ENCODE measurements at regions not wholly inside any gene's neighbourhood (a gene's known extent, or its start where the extent isn't known, plus 50 kb on each side); places are given as distances from the start of the nearest gene placed in this dataset.
"Not testable (repeated sequence)": the region's sequence is repeated elsewhere in the genome, so short reads cannot be mapped to it uniquely, and the experiment has no call there.

GRCh38 chr6:169975701-169976100, 224.3 kb downstream of the ERMARD start:
- H3K4me3 ChIP-seq (ENCODE audit: control insufficient read depth, low read depth, low read length): no peak overlapping the region
- TF ChIP-seq CTCF (IDR thresholded peaks at IDR 0.05; ENCODE audit: control insufficient read depth, insufficient read depth, low read depth, low read length, missing control alignments): no peak
- no peak for DNase-seq (ENCODE audit: low read depth)

GRCh38 chr6:169975286-169975685, 223.9 kb downstream of the ERMARD start:
- H3K4me3 ChIP-seq (ENCODE audit: control insufficient read depth, low read depth, low read length): no peak overlapping the region
- no peak for TF ChIP-seq CTCF (IDR thresholded peaks at IDR 0.05; ENCODE audit: control insufficient read depth, insufficient read depth, low read depth, low read length, missing control alignments)
- DNase-seq (ENCODE audit: low read depth): no peak

GRCh38 chr6:169974663-169975062, 223.2 kb downstream of the ERMARD start:
- H3K4me3 ChIP-seq (ENCODE audit: control insufficient read depth, low read depth, low read length): no peak overlapping the region
- DNase-seq (ENCODE audit: low read depth): no peak
- TF ChIP-seq CTCF (IDR thresholded peaks at IDR 0.05; ENCODE audit: control insufficient read depth, insufficient read depth, low read depth, low read length, missing control alignments): no peak

- DNase-seq (ENCODE audit: low read depth); H3K4me3 ChIP-seq (ENCODE audit: control insufficient read depth, low read depth, low read length): not testable (repeated sequence)
These were observed 222.4 kb downstream of the ERMARD start for GRCh38 chr6:169973588-169974467.

- H3K4me3 ChIP-seq (ENCODE audit: control insufficient read depth, low read depth, low read length): no peak overlapping the region
- no peak for DNase-seq (ENCODE audit: low read depth)
- TF ChIP-seq CTCF (IDR thresholded peaks at IDR 0.05; ENCODE audit: control insufficient read depth, insufficient read depth, low read depth, low read length, missing control alignments): no peak
These were observed 221.3 kb downstream of the ERMARD start for GRCh38 chr6:169972736-169973135.

GRCh38 chr6:169972101-169972651, 220.8 kb downstream of the ERMARD start:
- TF ChIP-seq CTCF (IDR thresholded peaks at IDR 0.05; ENCODE audit: control insufficient read depth, insufficient read depth, low read depth, low read length, missing control alignments): no peak
- no peak for DNase-seq (ENCODE audit: low read depth)
- H3K4me3 ChIP-seq (ENCODE audit: control insufficient read depth, low read depth, low read length): no peak overlapping the region

- no peak overlapping the region for H3K4me3 ChIP-seq (ENCODE audit: control insufficient read depth, low read depth, low read length)
- no peak for DNase-seq (ENCODE audit: low read depth)
- no peak for TF ChIP-seq CTCF (IDR thresholded peaks at IDR 0.05; ENCODE audit: control insufficient read depth, insufficient read depth, low read depth, low read length, missing control alignments)
These were observed 219.8 kb downstream of the ERMARD start for GRCh38 chr6:169971081-169971861.
